ENCODE measurements at regions not wholly inside any gene's neighbourhood (a gene's known extent, or its start where the extent isn't known, plus 50 kb on each side); places are given as distances from the start of the nearest gene placed in this dataset.

- 7% methylated on average over 21 of the region's 21 CpGs for WGBS
- no peak overlapping the region; the same call in 1 of the 2 replicates for H3K27ac ChIP-seq (ENCODE audit: low read depth, low read length)
These were observed 217.9 kb upstream of the CIBAR2 start for GRCh38 chr16:85330006-85330693.

GRCh38 chr16:85330694-85331188, 218.5 kb upstream of the CIBAR2 start:
- H3K4me3 ChIP-seq (ENCODE audit: low read length), result peak overlapping the region; percentile 39
- H3K27me3 ChIP-seq (ENCODE audit: insufficient read depth, low read length), result peaks cover 47% of the 10 kb centered on the region
- no peaks in the 10 kb centered on the region for H3K36me3 ChIP-seq (ENCODE audit: insufficient read depth, low read length)
- H3K27ac ChIP-seq (ENCODE audit: low read depth, low read length), result no peak overlapping the region
- 6% methylated on average over 5 of the region's 6 CpGs for WGBS
- peak overlapping the region; percentile 3; the same call in 1 of the 2 replicates for H3K9ac ChIP-seq (ENCODE audit: low read depth, low read length)
- H3K9me3 ChIP-seq (ENCODE audit: insufficient read depth, low read depth, low read length), result no peaks in the 10 kb centered on the region
- peaks cover 42% of the 10 kb centered on the region for H3K4me1 ChIP-seq (ENCODE audit: insufficient read depth, low read length)

More at GRCh38 chr16:85330006-85330693, 217.9 kb upstream of the CIBAR2 start:
- no peaks in the 10 kb centered on the region for H3K9me3 ChIP-seq (ENCODE audit: insufficient read depth, low read depth, low read length)
- peak overlapping the region; percentile 39 for H3K4me3 ChIP-seq (ENCODE audit: low read length)
- H3K36me3 ChIP-seq (ENCODE audit: insufficient read depth, low read length), result no peaks in the 10 kb centered on the region
- peaks cover 37% of the 10 kb centered on the region for H3K4me1 ChIP-seq (ENCODE audit: insufficient read depth, low read length)
- H3K9ac ChIP-seq (ENCODE audit: low read depth, low read length), result peak overlapping the region; percentile 3; the same call in 1 of the 2 replicates
- H3K27me3 ChIP-seq (ENCODE audit: insufficient read depth, low read length), result peaks cover 43% of the 10 kb centered on the region

GRCh38 chr16:85331688-85332087, 219.4 kb upstream of the CIBAR2 start:
- H3K9ac ChIP-seq (ENCODE audit: low read depth, low read length), result no peak overlapping the region
- H3K4me3 ChIP-seq (ENCODE audit: low read length), result no peak overlapping the region
- WGBS, result 54% methylated on average over 7 of the region's 7 CpGs
- no peaks in the 10 kb centered on the region for H3K36me3 ChIP-seq (ENCODE audit: insufficient read depth, low read length)
- H3K27ac ChIP-seq (ENCODE audit: low read depth, low read length), result no peak overlapping the region
- peaks cover 54% of the 10 kb centered on the region for H3K27me3 ChIP-seq (ENCODE audit: insufficient read depth, low read length)
- H3K9me3 ChIP-seq (ENCODE audit: insufficient read depth, low read depth, low read length), result no peaks in the 10 kb centered on the region
- H3K4me1 ChIP-seq (ENCODE audit: insufficient read depth, low read length), result peaks cover 42% of the 10 kb centered on the region

- Histone ChIP-seq H3K36me3 (ENCODE audit: insufficient read depth, low read length) (no peaks in the 10 kb centered on the region), H3K9ac (ENCODE audit: low read depth, low read length) (no peak overlapping the region), H3K9me3 (ENCODE audit: insufficient read depth, low read depth, low read length) (no peaks in the 10 kb centered on the region), H3K27ac (ENCODE audit: low read depth, low read length) (no peak overlapping the region), H3K4me1 (ENCODE audit: insufficient read depth, low read length) (peaks cover 39% of the 10 kb centered on the region), H3K27me3 (ENCODE audit: insufficient read depth, low read length) (peaks cover 54% of the 10 kb centered on the region), H3K4me3 (ENCODE audit: low read length) (no peak overlapping the region)
- 50% methylated on average over 12 of the region's 12 CpGs for WGBS
These were observed 219.9 kb upstream of the CIBAR2 start for GRCh38 chr16:85332175-85332574.

GRCh38 chr16:85333337-85333736, 221.1 kb upstream of the CIBAR2 start:
- WGBS, result 85% methylated on average over 9 of the region's 9 CpGs
- Histone ChIP-seq H3K27ac (ENCODE audit: low read depth, low read length) (no peak overlapping the region), H3K4me3 (ENCODE audit: low read length) (no peak overlapping the region), H3K27me3 (ENCODE audit: insufficient read depth, low read length) (peaks cover 59% of the 10 kb centered on the region), H3K9me3 (ENCODE audit: insufficient read depth, low read depth, low read length) (no peaks in the 10 kb centered on the region), H3K36me3 (ENCODE audit: insufficient read depth, low read length) (no peaks in the 10 kb centered on the region), H3K9ac (ENCODE audit: low read depth, low read length) (no peak overlapping the region), H3K4me1 (ENCODE audit: insufficient read depth, low read length) (peaks cover 39% of the 10 kb centered on the region)

GRCh38 chr16:85333744-85334640, 221.7 kb upstream of the CIBAR2 start:
- peaks cover 59% of the 10 kb centered on the region for H3K27me3 ChIP-seq (ENCODE audit: insufficient read depth, low read length)
- H3K27ac ChIP-seq (ENCODE audit: low read depth, low read length), result peak overlapping the region; percentile 46; the same call in 1 of the 2 replicates
- no peak overlapping the region for H3K9ac ChIP-seq (ENCODE audit: low read depth, low read length)
- peaks cover 39% of the 10 kb centered on the region for H3K4me1 ChIP-seq (ENCODE audit: insufficient read depth, low read length)
- WGBS, result 66% methylated on average over 29 of the region's 29 CpGs
- no peaks in the 10 kb centered on the region for H3K36me3 ChIP-seq (ENCODE audit: insufficient read depth, low read length)
- no peaks in the 10 kb centered on the region for H3K9me3 ChIP-seq (ENCODE audit: insufficient read depth, low read depth, low read length)
- H3K4me3 ChIP-seq (ENCODE audit: low read length), result peak overlapping the region; percentile 43; the same call in 1 of the 2 replicates

- H3K4me3 ChIP-seq (ENCODE audit: low read length), result peak overlapping the region; percentile 43
- 4% methylated on average over 35 of the region's 35 CpGs for WGBS
- H3K27me3 ChIP-seq (ENCODE audit: insufficient read depth, low read length), result peaks cover 54% of the 10 kb centered on the region
- peak overlapping the region; percentile 46; the same call in 1 of the 2 replicates for H3K27ac ChIP-seq (ENCODE audit: low read depth, low read length)
- H3K36me3 ChIP-seq (ENCODE audit: insufficient read depth, low read length), result no peaks in the 10 kb centered on the region
- H3K9me3 ChIP-seq (ENCODE audit: insufficient read depth, low read depth, low read length), result no peaks in the 10 kb centered on the region
- peaks cover 32% of the 10 kb centered on the region for H3K4me1 ChIP-seq (ENCODE audit: insufficient read depth, low read length)
- H3K9ac ChIP-seq (ENCODE audit: low read depth, low read length), result peak overlapping the region; percentile 10; the same call in 1 of the 2 replicates
These were observed 222.7 kb upstream of the CIBAR2 start for GRCh38 chr16:85334718-85335583.

GRCh38 chr16:85335584-85336491, 223.6 kb upstream of the CIBAR2 start:
- H3K4me1 ChIP-seq (ENCODE audit: insufficient read depth, low read length), result peaks cover 25% of the 10 kb centered on the region
- H3K27ac ChIP-seq (ENCODE audit: low read depth, low read length), result no peak overlapping the region
- peaks cover 45% of the 10 kb centered on the region for H3K27me3 ChIP-seq (ENCODE audit: insufficient read depth, low read length)
- no peaks in the 10 kb centered on the region for H3K9me3 ChIP-seq (ENCODE audit: insufficient read depth, low read depth, low read length)
- no peaks in the 10 kb centered on the region for H3K36me3 ChIP-seq (ENCODE audit: insufficient read depth, low read length)
- H3K4me3 ChIP-seq (ENCODE audit: low read length), result peak overlapping the region; percentile 43; the same call in 1 of the 2 replicates
- WGBS, result 73% methylated on average over 24 of the region's 24 CpGs
- H3K9ac ChIP-seq (ENCODE audit: low read depth, low read length), result no peak overlapping the region

GRCh38 chr16:85337910-85338637, 225.8 kb upstream of the CIBAR2 start:
- Histone ChIP-seq H3K27ac (ENCODE audit: low read depth, low read length) (no peak overlapping the region), H3K4me3 (ENCODE audit: low read length) (no peak overlapping the region), H3K27me3 (ENCODE audit: insufficient read depth, low read length) (peaks cover 31% of the 10 kb centered on the region), H3K9me3 (ENCODE audit: insufficient read depth, low read depth, low read length) (no peaks in the 10 kb centered on the region), H3K4me1 (ENCODE audit: insufficient read depth, low read length) (peaks cover 16% of the 10 kb centered on the region), H3K9ac (ENCODE audit: low read depth, low read length) (no peak overlapping the region), H3K36me3 (ENCODE audit: insufficient read depth, low read length) (no peaks in the 10 kb centered on the region)
- WGBS, result 90% methylated on average over 10 of the region's 11 CpGs
